H9 (cell line): ENCODE measurements at regions not wholly inside any gene's neighbourhood (a gene's known extent, or its start where the extent isn't known, plus 50 kb on each side); places are given as distances from the start of the nearest gene placed in this dataset.

Source experiments
- DNase-seq: peaks from one replicate; pipeline ENCODE4 v3.0.0-alpha.2; 2017
- H2AFZ ChIP-seq: one replicate; pipeline ENCODE4 v1.6.1; 2013; ENCODE audit warnings: mild to moderate bottlenecking, low read length, control low read depth, moderate library complexity
- H2AK5ac ChIP-seq: 2 replicates; pipeline ENCODE4 v1.6.1; 2013; ENCODE audit warnings: low read length, control low read depth, mixed read lengths; ENCODE audit not compliant: insufficient read length
- H2BK120ac ChIP-seq: one replicate; pipeline ENCODE4 v1.6.1; 2013; ENCODE audit warnings: low read depth, mild to moderate bottlenecking, low read length, control low read depth, inconsistent platforms; ENCODE audit not compliant: poor library complexity, severe bottlenecking
- H2BK12ac ChIP-seq: 2 replicates; pipeline ENCODE4 v1.6.1; 2013; ENCODE audit warnings: low read length, control low read depth, mixed read lengths, low read depth; ENCODE audit not compliant: insufficient read length
- H2BK15ac ChIP-seq: 2 replicates; pipeline ENCODE4 v1.6.1; 2013; ENCODE audit warnings: low read depth, low read length, control low read depth
- H2BK20ac ChIP-seq: one replicate; pipeline ENCODE4 v1.6.1; 2013; ENCODE audit warnings: low read depth, mild to moderate bottlenecking, low read length, control low read depth, inconsistent platforms; ENCODE audit not compliant: poor library complexity, severe bottlenecking
- H2BK5ac ChIP-seq: 2 replicates; pipeline ENCODE4 v1.6.1; 2013; ENCODE audit warnings: low read length, control low read depth, mixed read lengths; ENCODE audit not compliant: insufficient read length
- H3K14ac ChIP-seq: 2 replicates; pipeline ENCODE4 v1.6.1; 2013; ENCODE audit warnings: low read length, control low read depth; ENCODE audit not compliant: insufficient read depth
- H3K18ac ChIP-seq: 2 replicates; pipeline ENCODE4 v1.6.1; 2013; ENCODE audit warnings: low read depth, mild to moderate bottlenecking, mixed read lengths, low read length, control low read depth; ENCODE audit not compliant: insufficient read length
- H3K23ac ChIP-seq: 2 replicates; pipeline ENCODE4 v1.6.1; 2013; ENCODE audit warnings: low read length, control low read depth, mixed read lengths, low read depth; ENCODE audit not compliant: insufficient read length
- H3K23me2 ChIP-seq: 2 replicates; pipeline ENCODE4 v1.6.1; 2013; ENCODE audit warnings: low read depth, mild to moderate bottlenecking, mixed read lengths, low read length, control low read depth; ENCODE audit not compliant: insufficient read length, poor library complexity, severe bottlenecking
- H3K27ac ChIP-seq: 2 replicates; pipeline ENCODE4 v1.5.1; 2013; ENCODE audit warnings: low read length, control low read depth, mixed read lengths, low read depth; ENCODE audit not compliant: insufficient read length
- H3K27me3 ChIP-seq: 2 replicates; pipeline ENCODE4 v1.6.1; 2013; ENCODE audit warnings: low read length, control low read depth, inconsistent platforms; ENCODE audit not compliant: insufficient read depth
- H3K4ac ChIP-seq: 2 replicates; pipeline ENCODE4 v1.6.1; 2013; ENCODE audit warnings: low read depth, mild to moderate bottlenecking, control low read depth, inconsistent platforms, low read length, moderate library complexity
- H3K4me1 ChIP-seq: 2 replicates; pipeline ENCODE4 v1.6.1; 2013; ENCODE audit warnings: low read length, control low read depth, inconsistent platforms; ENCODE audit not compliant: insufficient read depth
- H3K4me2 ChIP-seq: 2 replicates; pipeline ENCODE4 v1.6.1; 2013; ENCODE audit warnings: low read length, control low read depth, mixed read lengths; ENCODE audit not compliant: insufficient read length, insufficient read depth
- H3K56ac ChIP-seq: 2 replicates; pipeline ENCODE4 v1.6.1; 2013; ENCODE audit warnings: low read depth, mild to moderate bottlenecking, mixed read lengths, low read length, control low read depth; ENCODE audit not compliant: insufficient read length
- H3K79me1 ChIP-seq: 2 replicates; pipeline ENCODE4 v1.6.1; 2013; ENCODE audit warnings: low read depth, mild to moderate bottlenecking, moderate library complexity, low read length, control low read depth, inconsistent platforms; ENCODE audit not compliant: insufficient read depth, poor library complexity, severe bottlenecking
- H3K79me2 ChIP-seq: 2 replicates; pipeline ENCODE4 v1.6.1; 2013; ENCODE audit warnings: low read length, control low read depth, inconsistent platforms; ENCODE audit not compliant: insufficient read depth
- H3K9ac ChIP-seq: 2 replicates; pipeline ENCODE4 v1.6.1; 2013; ENCODE audit warnings: low read length, control low read depth, mixed read lengths; ENCODE audit not compliant: insufficient read length; ENCODE audit errors: extremely low read depth
- H3K9me3 ChIP-seq: one replicate; pipeline ENCODE4 v1.6.1; 2013; ENCODE audit warnings: low read depth, low read length, inconsistent platforms; ENCODE audit not compliant: control insufficient read depth
- H3T11ph ChIP-seq: one replicate; pipeline ENCODE4 v1.6.1; 2013; ENCODE audit warnings: mild to moderate bottlenecking, low read length, control low read depth, inconsistent platforms
- H4K20me1 ChIP-seq: one replicate; pipeline ENCODE4 v1.6.1; 2013; ENCODE audit not compliant: control insufficient read depth, insufficient read length, insufficient read depth
- H4K5ac ChIP-seq: 2 replicates; pipeline ENCODE4 v1.6.1; 2013; ENCODE audit warnings: low read depth, mild to moderate bottlenecking, mixed read lengths, low read length, control low read depth; ENCODE audit not compliant: insufficient read length
- H4K8ac ChIP-seq: replicated peaks from 2 replicates; pipeline ENCODE4 v1.6.1; 2013; ENCODE audit warnings: low read length, control low read depth, mixed read lengths, low read depth; ENCODE audit not compliant: insufficient read length
- H4K91ac ChIP-seq: 2 replicates; pipeline ENCODE4 v1.6.1; 2013; ENCODE audit warnings: low read depth, mild to moderate bottlenecking, moderate library complexity, mixed read lengths, low read length, control low read depth; ENCODE audit not compliant: insufficient read length
- H3K27ac Mint-ChIP-seq, 3 experiments: 2 replicates in 2 of 3; 3 replicates in 1 of 3; pipeline ENCODE4 v1.8.0; 2020 to 2021; ENCODE audit warnings: mixed read lengths in 3 of 3, mild to moderate bottlenecking in 1 of 3, moderate library complexity in 1 of 3
- H3K27me3 Mint-ChIP-seq: 2 replicates; pipeline ENCODE4 v1.8.0; 2021; ENCODE audit warnings: low read depth, mild to moderate bottlenecking, moderate library complexity, mixed read lengths
- H3K36me3 Mint-ChIP-seq, 3 experiments: 2 replicates in 2 of 3; 3 replicates in 1 of 3; pipeline ENCODE4 v1.8.0; 2020 to 2021; ENCODE audit warnings: low read depth in 3 of 3, mixed read lengths in 3 of 3; ENCODE audit not compliant: insufficient read depth in 1 of 3
- H3K4me1 Mint-ChIP-seq, 2 experiments: 2 replicates each; pipeline ENCODE4 v1.8.0; 2020; ENCODE audit warnings: mixed read lengths in 2 of 2
- H3K4me3 Mint-ChIP-seq, 2 experiments: 2 replicates in 1 of 2; 3 replicates in 1 of 2; pipeline ENCODE4 v1.8.0; 2020 to 2021; ENCODE audit warnings: mild to moderate bottlenecking in 2 of 2, mixed read lengths in 2 of 2, moderate library complexity in 1 of 2
- H3K9me3 Mint-ChIP-seq, 2 experiments: 2 replicates in 1 of 2; 3 replicates in 1 of 2; pipeline ENCODE4 v1.8.0; 2020; ENCODE audit warnings: mild to moderate bottlenecking in 2 of 2, mixed read lengths in 2 of 2, moderate library complexity in 1 of 2
- CTCF ChIP-seq: fragments of 200-600 bp; sonication (generic); conservative IDR thresholded peaks from 3 replicates; pipeline ENCODE4 v1.8.0; 2021; ENCODE audit warnings: antibody characterized with exemption, mild to moderate bottlenecking
- WGBS: extraction: QIAGEN DNeasy Blood & Tissue Kit; methylation state at CpG from one replicate; pipeline ENCODE4 v1.1.7; 2013; ENCODE audit warnings: missing lambda C conversion rate, low lambda C conversion rate, mixed read lengths; ENCODE audit not compliant: insufficient read length; ENCODE audit errors: extremely low coverage; 5-methylcytosine and 5-hydroxymethylcytosine counted together

GRCh38 chr3:64891021-64891420, 203.2 kb upstream of the ADAMTS9 start:
- no peak overlapping the region for H2BK20ac ChIP-seq

More at GRCh38 chr3:64891021-64891420, 203.2 kb upstream of the ADAMTS9 start:
- H4K5ac ChIP-seq = no peak overlapping the region
- no peak overlapping the region for H4K91ac ChIP-seq
- no peak overlapping the region for H4K8ac ChIP-seq
- no peak overlapping the region for H2BK120ac ChIP-seq
- no peak overlapping the region for H2AK5ac ChIP-seq
- no peak for TF ChIP-seq CTCF
- H3K23ac ChIP-seq = no peak overlapping the region
- H3K27ac Mint-ChIP-seq = no peak overlapping the region
- H3K4me1 ChIP-seq = no peaks in the 10 kb centered on the region
- H3K79me1 ChIP-seq = no peaks in the 10 kb centered on the region
- H2BK15ac ChIP-seq = no peak overlapping the region
- peaks cover 0 to 2% (median 0%) of the 10 kb centered on the region in 3 experiments; a peak in 2 of 7 replicates for H3K36me3 Mint-ChIP-seq
- no peak overlapping the region for H2AFZ ChIP-seq
- H3T11ph ChIP-seq = no peak overlapping the region
- H3K23me2 ChIP-seq = no peaks in the 10 kb centered on the region
- H3K14ac ChIP-seq = no peak overlapping the region
- WGBS = no CpG with 5 or more reads among the region's 2 CpGs
- H3K27me3 Mint-ChIP-seq = no peaks in the 10 kb centered on the region; the same call in 1 of the 2 replicates
- no peaks in the 10 kb centered on the region for H3K79me2 ChIP-seq
- H3K9ac ChIP-seq = no peak overlapping the region
- no peaks in the 10 kb centered on the region for H4K20me1 ChIP-seq
- DNase-seq = no peak
- H3K4me1 Mint-ChIP-seq = peaks cover 6 to 19% of the 10 kb centered on the region in 2 experiments
- H3K4ac ChIP-seq = no peak overlapping the region
- no peak overlapping the region for H3K4me2 ChIP-seq
- H3K56ac ChIP-seq = no peak overlapping the region
- H3K27me3 ChIP-seq = no peaks in the 10 kb centered on the region
- H3K27ac ChIP-seq = no peak overlapping the region
- H2BK5ac ChIP-seq = no peak overlapping the region
- H3K18ac ChIP-seq = no peak overlapping the region
- H3K9me3 ChIP-seq = no peaks in the 10 kb centered on the region
- no peak overlapping the region for H3K4me3 Mint-ChIP-seq
- no peak overlapping the region for H2BK12ac ChIP-seq
- no peaks in the 10 kb centered on the region; a peak in 1 of 5 replicates for H3K9me3 Mint-ChIP-seq
